ELR (cell line): ENCODE measurements at regions not wholly inside any gene's neighbourhood (a gene's known extent, or its start where the extent isn't known, plus 50 kb on each side); places are given as distances from the start of the nearest gene placed in this dataset.

Source experiments
- DNase-seq: peaks from one replicate; pipeline ENCODE4 v3.0.0-alpha.2; 2015; ENCODE audit warnings: low read depth

- no peak for DNase-seq
These were observed 78.4 kb upstream of the NUDT4 start for GRCh38 chr12:93299262-93299846.

GRCh38 chr12:93300611-93301021 is 77.1 kb upstream of the NUDT4 start:
- DNase-seq, result no peak

GRCh38 chr12:93302331-93303229 is 75.1 kb upstream of the NUDT4 start:
- peak; percentile 70 for DNase-seq

GRCh38 chr12:93306636-93307035 is 71.1 kb upstream of the NUDT4 start:
- no peak for DNase-seq

- DNase-seq, result no peak
These were observed 69.4 kb upstream of the NUDT4 start for GRCh38 chr12:93308281-93308680.

- DNase-seq, result peak; percentile 10
These were observed 65.9 kb upstream of the NUDT4 start for GRCh38 chr12:93311827-93312226.

GRCh38 chr12:93314177-93314497 is 63.6 kb upstream of the NUDT4 start:
- no peak for DNase-seq

GRCh38 chr12:93315385-93315906 is 62.3 kb upstream of the NUDT4 start:
- DNase-seq, result no peak

- no peak for DNase-seq
These were observed 61.7 kb upstream of the NUDT4 start for GRCh38 chr12:93315907-93316622.

- DNase-seq, result no peak
These were observed 61.1 kb upstream of the NUDT4 start for GRCh38 chr12:93316623-93316971.

GRCh38 chr12:93317227-93317626 is 60.5 kb upstream of the NUDT4 start:
- DNase-seq, result peak; percentile 9

GRCh38 chr12:93318720-93319522 is 58.8 kb upstream of the NUDT4 start:
- no peak for DNase-seq

GRCh38 chr12:93319523-93320050 is 58.1 kb upstream of the NUDT4 start:
- no peak for DNase-seq

GRCh38 chr12:93322784-93323183 is 54.9 kb upstream of the NUDT4 start:
- DNase-seq, result peak; percentile 82

- DNase-seq, result peak; percentile 61
These were observed 53.9 kb upstream of the NUDT4 start for GRCh38 chr12:93323625-93324329.

- DNase-seq, result peak; percentile 96
These were observed 51.9 kb upstream of the NUDT4 start for GRCh38 chr12:93325855-93326254.
